ENCODE measurements at regions not wholly inside any gene's neighbourhood (a gene's known extent, or its start where the extent isn't known, plus 50 kb on each side); places are given as distances from the start of the nearest gene placed in this dataset.

- Histone ChIP-seq H3K79me2 (ENCODE audit: low read depth) (no peaks in the 10 kb centered on the region), H2AFZ (replicated peaks) (no peak overlapping the region), H3K9me3 (ENCODE audit: low read depth) (peaks cover 6% of the 10 kb centered on the region), H3K27ac (no peak overlapping the region), H3K4me1 (no peaks in the 10 kb centered on the region), H3K4me2 (no peak overlapping the region), H3K27me3 (no peaks in the 10 kb centered on the region), H4K20me1 (ENCODE audit: low read depth) (no peaks in the 10 kb centered on the region), H3F3A (ENCODE audit: low read depth) (no peaks in the 10 kb centered on the region), H3K9ac (no peak overlapping the region), H3K36me3 (no peaks in the 10 kb centered on the region), H3K4me3 (no peak overlapping the region)
- Mint-ChIP-seq H3K4me1 (no peaks in the 10 kb centered on the region), H3K36me3 (peaks cover 2% of the 10 kb centered on the region), H3K9me3 (peaks cover 10% of the 10 kb centered on the region), H3K27me3 (ENCODE audit: insufficient read depth, low read depth) (no peaks in the 10 kb centered on the region), H3K4me3 (no peak overlapping the region), H3K27ac (no peak overlapping the region)
- DNase-seq (ENCODE audit: low spot score), result no peak
- TF ChIP-seq EZH2phosphoT487 (IDR thresholded peaks at IDR 0.05) (no peak), EZH2 (IDR thresholded peaks at IDR 0.05) (no peak), CTCF (IDR thresholded peaks at IDR 0.05) (no peak)
Observed at GRCh38 chr1:171422511-171422910, 62.8 kb upstream of the PRRC2C start.

- peaks cover 16% of the 10 kb centered on the region for H3F3A ChIP-seq (ENCODE audit: low read depth)
- no peaks in the 10 kb centered on the region for H3K36me3 ChIP-seq
- Mint-ChIP-seq H3K4me1 (no peaks in the 10 kb centered on the region), H3K4me3 (no peak overlapping the region), H3K27ac (no peak overlapping the region), H3K27me3 (ENCODE audit: insufficient read depth, low read depth) (no peaks in the 10 kb centered on the region), H3K9me3 (peaks cover 10% of the 10 kb centered on the region), H3K36me3 (peaks cover 2% of the 10 kb centered on the region)
- peaks cover 19% of the 10 kb centered on the region for H3K4me1 ChIP-seq
- no peaks in the 10 kb centered on the region for H4K20me1 ChIP-seq (ENCODE audit: low read depth)
- no peak for DNase-seq (ENCODE audit: low spot score)
- H2AFZ ChIP-seq (replicated peaks), result no peak overlapping the region
- no peaks in the 10 kb centered on the region for H3K27me3 ChIP-seq
- H3K9ac ChIP-seq, result no peak overlapping the region
- no peak for TF ChIP-seq EZH2 (IDR thresholded peaks at IDR 0.05)
- no peak for TF ChIP-seq EZH2phosphoT487 (IDR thresholded peaks at IDR 0.05)
- no peak for TF ChIP-seq CTCF (IDR thresholded peaks at IDR 0.05)
- H3K9me3 ChIP-seq (ENCODE audit: low read depth), result peaks cover 6% of the 10 kb centered on the region
- no peaks in the 10 kb centered on the region for H3K79me2 ChIP-seq (ENCODE audit: low read depth)
- H3K4me2 ChIP-seq, result no peak overlapping the region
- no peak overlapping the region for H3K27ac ChIP-seq
- H3K4me3 ChIP-seq, result no peak overlapping the region
Observed at GRCh38 chr1:171424494-171424893, 60.8 kb upstream of the PRRC2C start.

GRCh38 chr1:171426645-171427044, 58.7 kb upstream of the PRRC2C start:
- Histone ChIP-seq H3K9me3 (ENCODE audit: low read depth) (peaks cover 6% of the 10 kb centered on the region), H4K20me1 (ENCODE audit: low read depth) (no peaks in the 10 kb centered on the region), H3K9ac (no peak overlapping the region), H3K27me3 (no peaks in the 10 kb centered on the region), H3K36me3 (no peaks in the 10 kb centered on the region), H3K79me2 (ENCODE audit: low read depth) (no peaks in the 10 kb centered on the region), H3K4me3 (no peak overlapping the region), H3F3A (ENCODE audit: low read depth) (peaks cover 37% of the 10 kb centered on the region), H3K4me1 (peaks cover 41% of the 10 kb centered on the region), H3K27ac (no peak overlapping the region), H2AFZ (replicated peaks) (no peak overlapping the region), H3K4me2 (no peak overlapping the region)
- Mint-ChIP-seq H3K9me3 (peaks cover 16% of the 10 kb centered on the region), H3K4me3 (no peak overlapping the region), H3K4me1 (peaks cover 6% of the 10 kb centered on the region), H3K36me3 (peaks cover 2% of the 10 kb centered on the region), H3K27me3 (ENCODE audit: insufficient read depth, low read depth) (no peaks in the 10 kb centered on the region), H3K27ac (no peak overlapping the region)
- no peak for DNase-seq (ENCODE audit: low spot score)
- TF ChIP-seq EZH2 (IDR thresholded peaks at IDR 0.05) (no peak), CTCF (IDR thresholded peaks at IDR 0.05) (no peak), EZH2phosphoT487 (IDR thresholded peaks at IDR 0.05) (no peak)
